Left ventricle myocardium inferior (tissue), 1 donor: ENCODE measurements at regions not wholly inside any gene's neighbourhood (a gene's known extent, or its start where the extent isn't known, plus 50 kb on each side); places are given as distances from the start of the nearest gene placed in this dataset.
"Not testable (repeated sequence)": the region's sequence is repeated elsewhere in the genome, so short reads cannot be mapped to it uniquely, and the experiment has no call there.

ENCODE experiments used
- DNase-seq: peaks from one replicate; pipeline ENCODE4 v3.0.0-alpha.2; 2020
- H3K27ac ChIP-seq: fragments of 200-600 bp; replicated peaks from 2 replicates; pipeline ENCODE4 v1.8.0; 2021
- H3K27me3 ChIP-seq: fragments of 200-600 bp; 2 replicates; pipeline ENCODE4 v1.8.0; 2021; ENCODE audit warnings: low read depth
- H3K36me3 ChIP-seq: fragments of 200-600 bp; 2 replicates; pipeline ENCODE4 v1.8.0; 2021
- H3K4me1 ChIP-seq: fragments of 200-600 bp; 2 replicates; pipeline ENCODE4 v1.8.0; 2021
- H3K4me3 ChIP-seq: fragments of 200-600 bp; 2 replicates; pipeline ENCODE4 v1.8.0; 2021; ENCODE audit warnings: mild to moderate bottlenecking, moderate library complexity
- H3K9me3 ChIP-seq: fragments of 200-600 bp; replicated peaks from 2 replicates; pipeline ENCODE4 v1.8.0; 2021
- CTCF ChIP-seq: fragments of 200-600 bp; IDR thresholded peaks from 2 replicates; pipeline ENCODE4 v1.8.0; 2021; ENCODE audit warnings: antibody characterized with exemption, mild to moderate bottlenecking, borderline replicate concordance
- intact Hi-C: fragments of 100-400 bp; cut with micrococcal nuclease; formaldehyde crosslinking; loops from one replicate; pipeline ENCODE4 v1.11.0; 2022
- donor health status: DM: no; HTN: yes; CAD: no; lungs with severe emphysema.

- intact Hi-C loops = no loop called here
- Histone ChIP-seq H3K4me1 (no peaks in the 10 kb centered on the region), H3K27ac (no peak overlapping the region), H3K9me3 (peaks cover 26% of the 10 kb centered on the region), H3K27me3 (peaks cover 4% of the 10 kb centered on the region), H3K36me3 (no peaks in the 10 kb centered on the region), H3K4me3 (no peak overlapping the region)
- TF ChIP-seq CTCF = no peak
- no peak for DNase-seq
Measured at GRCh38 chr15:69703532-69704187, 251.0 kb downstream of the RPLP1 start.

- peaks cover 32% of the 10 kb centered on the region for H3K9me3 ChIP-seq
- no peak overlapping the region for H3K4me3 ChIP-seq
- TF ChIP-seq CTCF = no peak
- peaks cover 4% of the 10 kb centered on the region for H3K27me3 ChIP-seq
- no peak overlapping the region for H3K27ac ChIP-seq
- no peaks in the 10 kb centered on the region for H3K36me3 ChIP-seq
- intact Hi-C loops = no loop called here
- DNase-seq = no peak
- no peaks in the 10 kb centered on the region for H3K4me1 ChIP-seq
Measured at GRCh38 chr15:69704229-69704628, 251.6 kb downstream of the RPLP1 start.

- DNase-seq = no peak
- Histone ChIP-seq H3K36me3 (no peaks in the 10 kb centered on the region), H3K4me1 (no peaks in the 10 kb centered on the region), H3K9me3 (peaks cover 34% of the 10 kb centered on the region), H3K27me3 (peaks cover 9% of the 10 kb centered on the region), H3K4me3 (no peak overlapping the region), H3K27ac (no peak overlapping the region)
- intact Hi-C loops = no loop called here
- no peak for TF ChIP-seq CTCF
Measured at GRCh38 chr15:69704700-69705099, 252.1 kb downstream of the RPLP1 start.

GRCh38 chr15:69706353-69707097, 253.9 kb downstream of the RPLP1 start:
- intact Hi-C loops = no loop called here
- H3K4me3 ChIP-seq = no peak overlapping the region

GRCh38 chr15:69707241-69707640, 254.6 kb downstream of the RPLP1 start:
- H3K4me3 ChIP-seq, intact Hi-C loops, H3K4me1 ChIP-seq, DNase-seq, H3K27ac ChIP-seq, H3K36me3 ChIP-seq: not testable (repeated sequence)
- Histone ChIP-seq H3K9me3 (peaks cover 34% of the 10 kb centered on the region), H3K27me3 (peaks cover 31% of the 10 kb centered on the region)

More at GRCh38 chr15:69706353-69707097, 253.9 kb downstream of the RPLP1 start:
- Histone ChIP-seq H3K36me3 (no peaks in the 10 kb centered on the region), H3K4me1 (no peaks in the 10 kb centered on the region), H3K9me3 (peaks cover 34% of the 10 kb centered on the region), H3K27ac (no peak overlapping the region), H3K27me3 (peaks cover 25% of the 10 kb centered on the region)
- no peak for DNase-seq
- TF ChIP-seq CTCF = no peak

- peaks cover 34% of the 10 kb centered on the region for H3K9me3 ChIP-seq
- H3K27me3 ChIP-seq = peaks cover 45% of the 10 kb centered on the region
- intact Hi-C loops, H3K4me3 ChIP-seq, DNase-seq, H3K36me3 ChIP-seq, H3K27ac ChIP-seq, H3K4me1 ChIP-seq: not testable (repeated sequence)
Measured at GRCh38 chr15:69708436-69709122, 256.0 kb downstream of the RPLP1 start.
